ENCODE measurements at regions not wholly inside any gene's neighbourhood (a gene's known extent, or its start where the extent isn't known, plus 50 kb on each side); places are given as distances from the start of the nearest gene placed in this dataset.

DNA sequence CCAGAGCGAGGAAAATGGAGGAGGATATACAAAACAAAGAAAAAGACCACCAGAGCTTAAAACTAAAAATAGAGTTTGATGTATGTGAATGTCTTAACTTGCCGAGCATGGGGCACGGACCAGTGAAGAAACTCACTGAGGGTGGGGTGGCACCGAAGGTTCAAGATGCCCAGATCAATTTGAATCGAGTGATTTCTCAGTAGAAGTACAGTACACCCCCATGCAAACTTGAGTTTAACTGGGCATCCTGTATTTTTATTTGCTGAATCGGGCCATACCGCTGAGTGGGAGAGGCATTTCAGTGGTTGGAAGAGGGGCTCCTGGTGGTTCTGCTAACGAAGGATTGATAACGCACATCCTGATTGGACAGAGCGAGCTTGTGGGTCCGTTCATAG lies 81.7 kb downstream of the ANKRD60 start:
- WGBS, 2 donors = 93 to 95% methylated on average over 11 of the region's 11 CpGs
- no peak overlapping the region for H3K4me3 ChIP-seq
- H3K36me3 ChIP-seq = no peaks in the 10 kb centered on the region
- H3K27ac ChIP-seq = peak overlapping the region in 1 of 4 donors; percentile 21
- DNase-seq = peak; percentile 21
- H3K27me3 ChIP-seq = peaks cover 0 to 38% (median 10%) of the 10 kb centered on the region in 3 donors
- intact Hi-C loops (cut with DNase I) = no loop called here
- TF ChIP-seq CTCF (IDR thresholded peaks at IDR 0.05) = no peak
- peaks cover 0 to 3% (median 0%) of the 10 kb centered on the region in 4 donors for H3K4me1 ChIP-seq
- no peaks in the 10 kb centered on the region for H3K9me3 ChIP-seq

GRCh38 chr20:58146081-58146745 lies 82.2 kb downstream of the ANKRD60 start:
- intact Hi-C loops (cut with DNase I) = no loop called here
- peaks cover 0 to 3% (median 0%) of the 10 kb centered on the region in 4 donors for H3K4me1 ChIP-seq
- TF ChIP-seq POLR2A (IDR thresholded peaks at IDR 0.05) (no peak), EP300 (IDR thresholded peaks at IDR 0.05) (no peak), POLR2AphosphoS5 (IDR thresholded peaks at IDR 0.05) (no peak), CTCF (IDR thresholded peaks at IDR 0.05) (no peak)
- H3K9me3 ChIP-seq = no peaks in the 10 kb centered on the region
- peaks cover 0 to 39% (median 9%) of the 10 kb centered on the region in 3 donors for H3K27me3 ChIP-seq
- WGBS, 2 donors = 75 to 87% methylated on average over 8 of the region's 8 CpGs
- no peak overlapping the region for H3K4me3 ChIP-seq
- no peaks in the 10 kb centered on the region for H3K36me3 ChIP-seq
- H3K27ac ChIP-seq = peak overlapping the region in 2 of 4 donors; percentile 21 to 37
- peak; percentile 8 for DNase-seq

DNA sequence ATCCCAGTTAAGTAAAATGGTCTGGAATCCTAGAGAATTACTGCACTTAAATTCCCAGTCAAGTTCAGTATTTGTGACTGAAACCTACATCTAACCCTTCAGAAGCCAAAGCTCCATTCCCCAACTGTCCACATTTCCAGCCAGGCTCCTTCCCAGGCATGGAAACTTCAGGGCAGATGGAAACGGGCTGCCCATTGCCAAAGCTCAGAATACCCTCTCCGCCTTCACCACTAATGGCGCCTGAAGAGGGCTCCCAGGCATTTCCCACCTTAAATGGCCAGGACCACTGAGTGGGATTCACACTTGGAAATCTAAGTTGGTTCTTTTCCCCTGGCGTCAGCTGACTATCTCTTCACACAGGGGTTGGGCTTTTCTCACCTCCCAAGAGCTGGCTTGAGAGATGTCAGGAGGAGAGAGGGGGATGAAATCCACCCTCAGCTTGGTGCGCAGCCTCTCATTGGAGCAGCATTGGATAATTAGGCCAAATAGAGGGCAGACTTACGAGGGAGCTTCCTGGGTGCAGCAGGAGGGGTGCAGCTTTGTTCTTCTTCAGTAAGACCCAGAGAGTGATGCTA lies 82.9 kb downstream of the ANKRD60 start:
- peak; percentile 38 for DNase-seq
- H3K27me3 ChIP-seq = peaks cover 0 to 35% (median 2%) of the 10 kb centered on the region in 3 donors
- 85 to 90% methylated on average over 6 of the region's 6 CpGs for WGBS, 2 donors
- intact Hi-C loops (cut with DNase I) = no loop called here
- H3K36me3 ChIP-seq = no peaks in the 10 kb centered on the region
- no peak for TF ChIP-seq POLR2AphosphoS5 (IDR thresholded peaks at IDR 0.05)
- no peak for TF ChIP-seq CTCF (IDR thresholded peaks at IDR 0.05)
- TF ChIP-seq POLR2A (IDR thresholded peaks at IDR 0.05) = no peak
- TF ChIP-seq EP300 (IDR thresholded peaks at IDR 0.05) = no peak
- H3K4me3 ChIP-seq = no peak overlapping the region
- peak overlapping the region in 1 of 4 donors; percentile 37 for H3K27ac ChIP-seq
- H3K9me3 ChIP-seq = no peaks in the 10 kb centered on the region
- peaks cover 0 to 3% (median 0%) of the 10 kb centered on the region in 4 donors for H3K4me1 ChIP-seq

DNA sequence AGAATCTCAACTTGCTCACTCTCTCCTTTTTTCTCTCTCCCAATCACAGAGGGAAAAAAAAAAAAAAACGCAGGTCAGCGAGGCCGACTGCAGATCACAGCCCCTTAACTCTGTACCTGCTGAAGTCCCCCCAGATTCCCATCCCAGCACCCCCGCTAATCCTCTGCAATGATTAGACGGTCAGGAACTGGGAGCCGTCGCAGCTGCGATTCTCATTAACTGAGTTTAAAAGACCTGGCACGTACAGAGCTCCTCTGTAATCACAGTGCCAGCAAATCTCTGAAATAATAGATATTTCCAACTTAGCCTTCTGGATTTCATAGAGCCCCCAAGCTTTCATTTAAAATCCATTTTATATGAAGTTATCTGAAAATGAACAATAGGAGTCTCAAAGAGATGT lies 84.4 kb downstream of the ANKRD60 start:
- Histone ChIP-seq H3K4me1 (peaks cover 0 to 3% (median 0%) of the 10 kb centered on the region in 4 donors), H3K36me3 (no peaks in the 10 kb centered on the region), H3K27ac (no peak overlapping the region), H3K9me3 (no peaks in the 10 kb centered on the region), H3K4me3 (no peak overlapping the region), H3K27me3 (peaks cover 0 to 34% (median 0%) of the 10 kb centered on the region in 3 donors)
- peak; percentile 40 for DNase-seq
- TF ChIP-seq EP300 (IDR thresholded peaks at IDR 0.05) (no peak), CTCF (IDR thresholded peaks at IDR 0.05) (no peak), POLR2A (IDR thresholded peaks at IDR 0.05) (no peak)
- 79 to 96% methylated on average over 9 of the region's 9 CpGs for WGBS, 2 donors
- intact Hi-C loops (cut with DNase I) = no loop called here
